Lung microvascular endothelial cell (primary cell): ENCODE measurements at regions not wholly inside any gene's neighbourhood (a gene's known extent, or its start where the extent isn't known, plus 50 kb on each side); places are given as distances from the start of the nearest gene placed in this dataset.
"Not testable (repeated sequence)": the region's sequence is repeated elsewhere in the genome, so short reads cannot be mapped to it uniquely, and the experiment has no call there.

Experiments
- DNase-seq, 2 donors: peaks; one replicate each; pipeline versions ENCODE4 v3.0.0 to v3.0.0-alpha.2; 2010; ENCODE audit warnings: low read depth in 2 of 2

DNA sequence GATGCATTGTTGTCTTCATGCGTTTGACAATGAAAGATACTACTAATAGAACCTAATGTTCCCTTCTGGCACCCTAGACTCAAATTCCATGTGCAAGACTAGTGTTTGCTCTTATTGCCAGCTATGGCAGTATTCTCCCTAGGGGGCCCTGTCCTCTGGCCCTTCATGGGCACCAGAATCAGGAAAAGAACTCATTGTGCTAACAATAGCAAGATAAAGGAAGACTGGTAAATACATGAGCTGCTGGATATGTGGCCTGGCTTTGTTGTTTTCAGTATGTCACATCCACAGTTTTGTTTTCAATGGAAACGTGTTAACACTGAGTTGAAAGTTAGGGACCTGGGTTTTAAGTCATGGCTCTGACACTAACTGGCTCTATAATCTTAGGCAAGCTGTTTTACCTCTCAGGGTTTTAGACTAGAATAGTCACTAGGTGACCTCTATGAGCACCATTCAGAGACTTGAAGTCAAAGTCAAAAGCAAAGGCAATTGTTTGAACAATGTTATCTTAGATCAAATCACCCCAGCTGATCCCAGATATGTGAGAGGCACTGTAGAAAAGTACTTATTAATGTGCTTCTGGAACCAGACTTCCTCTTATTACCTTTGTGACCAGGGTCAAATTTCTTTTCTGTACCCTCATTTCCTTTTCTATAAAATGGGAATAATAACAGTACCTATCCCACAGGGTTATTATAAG, 253.7 kb upstream of the DIAPH2 start:
- peak; percentile 30 to 57 for DNase-seq

GRCh38 chrX:96432647-96433046, 252.0 kb upstream of the DIAPH2 start:
- DNase-seq: peak in 1 of 2 donors; percentile 12

DNA sequence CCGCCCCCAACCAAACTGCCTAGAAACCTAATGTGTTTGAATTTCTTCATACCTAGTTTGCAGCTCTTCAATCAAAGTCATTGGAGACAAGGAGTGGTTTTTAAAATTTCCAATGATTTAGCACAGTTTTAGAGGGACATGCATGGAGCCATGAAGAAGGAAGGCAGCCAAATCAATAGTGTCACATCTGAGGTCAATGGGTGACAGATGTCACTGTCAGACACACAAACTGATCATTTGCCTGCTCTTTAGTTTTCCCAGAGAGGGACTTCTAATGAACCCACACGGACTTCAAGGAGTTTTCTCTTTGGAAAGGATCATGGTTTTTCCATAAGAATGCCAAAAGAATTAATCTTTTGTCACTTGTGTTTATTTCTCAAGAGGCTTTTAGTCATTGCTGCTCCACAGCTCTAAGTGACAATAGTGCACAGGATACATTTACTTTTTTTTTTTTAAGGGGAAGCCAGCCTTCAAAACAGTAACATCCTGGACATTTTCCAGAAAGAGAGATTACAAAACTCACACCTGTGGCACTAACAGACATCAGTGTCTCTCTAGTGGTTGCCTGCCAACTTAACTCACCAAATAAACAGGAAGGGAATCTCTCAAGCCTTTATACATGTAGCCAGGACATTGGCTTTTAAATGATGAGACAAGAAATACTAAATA, 251.1 kb upstream of the DIAPH2 start:
- peak; percentile 48 to 62 for DNase-seq

DNA sequence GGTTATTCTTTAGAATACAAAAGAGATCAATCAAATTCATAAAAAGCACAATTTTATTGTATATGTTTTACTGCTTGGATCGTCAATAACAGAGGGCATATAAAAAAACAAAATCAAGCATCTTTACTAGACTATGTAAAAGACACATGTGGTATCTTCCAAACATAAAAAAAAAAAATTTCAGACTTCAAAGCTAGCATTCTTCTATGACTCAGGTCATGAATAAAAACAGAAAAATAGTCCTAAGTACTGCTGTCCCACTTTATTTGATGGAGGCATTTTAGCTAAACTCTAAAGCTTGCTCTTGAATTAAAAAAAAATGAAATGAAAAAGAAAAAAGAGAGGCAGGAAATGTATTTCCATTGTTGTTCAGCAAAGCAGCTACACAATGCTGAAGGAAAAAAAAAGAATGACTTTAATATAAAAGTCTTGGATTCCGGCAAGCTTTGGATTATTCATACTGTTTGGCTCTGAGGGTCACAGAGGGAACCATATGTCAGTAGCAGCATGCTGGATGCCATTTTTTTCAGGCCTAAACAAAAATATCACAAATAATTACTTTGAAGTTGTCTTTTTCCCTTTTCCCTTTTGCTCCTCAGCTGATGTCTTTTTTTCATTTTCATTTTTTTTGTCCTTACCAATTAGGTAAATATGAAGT, 249.1 kb upstream of the DIAPH2 start:
- peak in 1 of 2 donors; percentile 69 for DNase-seq

GRCh38 chrX:96436105-96436504, 248.5 kb upstream of the DIAPH2 start:
- peak; percentile 53 to 82 for DNase-seq

DNA sequence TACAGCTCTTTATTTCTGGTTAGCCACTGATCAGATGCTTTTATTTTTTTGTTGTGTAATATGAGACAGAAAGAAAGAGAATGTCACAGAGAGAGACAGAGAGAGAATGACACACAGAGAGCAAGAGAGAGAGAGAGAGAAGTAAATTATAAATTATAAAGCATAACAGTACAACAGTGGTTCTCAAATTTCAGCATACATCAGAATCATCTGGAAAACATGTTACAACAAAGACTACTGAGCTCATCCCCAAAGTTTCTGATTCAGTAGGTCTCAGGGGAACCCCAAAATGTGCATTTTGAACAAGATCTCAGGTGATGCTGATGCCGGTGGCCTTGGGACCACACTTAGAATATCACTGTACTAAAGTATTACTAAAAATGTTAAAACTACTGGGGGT, 245.8 kb upstream of the DIAPH2 start:
- no peak for DNase-seq

- DNase-seq: peak in 1 of 2 donors; percentile 1
Observed at GRCh38 chrX:96440941-96441340, 243.7 kb upstream of the DIAPH2 start.

GRCh38 chrX:96445531-96446065, 239.0 kb upstream of the DIAPH2 start:
- DNase-seq: peak in 1 of 2 donors; percentile 60

DNA sequence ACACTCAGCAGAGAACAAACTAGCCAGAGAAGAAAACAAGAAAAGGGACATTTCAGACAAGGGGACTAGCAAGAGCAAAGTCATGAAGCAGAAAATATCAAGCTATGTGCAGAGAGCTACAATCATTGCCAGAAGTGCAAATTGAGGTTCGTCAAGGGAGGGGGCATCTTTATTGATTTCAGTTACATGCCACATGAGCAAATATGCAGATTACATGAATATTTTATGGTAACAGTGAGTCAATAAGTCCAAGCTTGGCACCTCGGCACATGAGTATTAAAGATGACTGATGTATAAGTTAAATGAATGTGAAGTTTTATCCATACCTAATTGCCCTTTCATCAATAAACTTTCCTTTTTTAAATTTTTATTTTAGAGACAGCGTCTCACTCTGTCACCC, 238.1 kb upstream of the DIAPH2 start:
- no peak for DNase-seq

DNA sequence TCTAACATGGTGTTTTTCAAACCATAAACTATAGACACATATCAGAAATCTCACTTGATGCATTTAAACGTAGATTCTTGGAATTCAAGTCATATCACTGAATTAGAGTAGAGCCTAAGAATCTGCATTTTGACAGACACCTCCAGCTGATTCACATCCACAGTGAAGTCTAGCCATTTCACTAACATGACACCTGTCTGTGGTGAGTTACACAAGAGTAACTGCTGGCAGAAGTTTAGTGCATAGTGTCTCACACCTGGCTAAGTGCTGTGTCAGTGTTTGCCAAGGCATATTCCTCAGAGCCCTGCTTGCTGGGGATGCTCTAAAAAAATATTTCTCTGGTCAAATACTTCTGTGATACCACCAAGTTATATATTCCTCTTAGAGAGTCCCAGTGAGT, 237.5 kb upstream of the DIAPH2 start:
- DNase-seq: no peak

DNA sequence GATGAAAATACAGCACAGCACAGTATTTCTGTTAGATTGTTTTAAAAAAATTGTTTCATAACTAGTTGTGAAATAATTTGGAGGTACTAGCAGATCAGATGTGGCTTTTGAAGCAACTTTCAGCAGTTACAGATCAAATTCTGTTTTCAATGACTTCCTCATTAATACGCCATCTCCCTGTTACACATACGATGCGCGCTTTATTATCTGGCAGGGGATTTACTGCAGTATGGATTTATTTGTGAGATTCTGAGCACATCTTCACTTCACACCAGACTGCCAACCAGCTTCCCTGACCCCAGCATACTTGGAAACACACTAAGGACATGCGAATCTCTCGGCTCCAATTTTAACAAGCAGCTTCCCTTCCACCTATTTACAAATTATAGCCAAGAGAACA, 235.5 kb upstream of the DIAPH2 start:
- DNase-seq: no peak

- DNase-seq: no peak
Observed at GRCh38 chrX:96449896-96450295, 234.7 kb upstream of the DIAPH2 start.

DNA sequence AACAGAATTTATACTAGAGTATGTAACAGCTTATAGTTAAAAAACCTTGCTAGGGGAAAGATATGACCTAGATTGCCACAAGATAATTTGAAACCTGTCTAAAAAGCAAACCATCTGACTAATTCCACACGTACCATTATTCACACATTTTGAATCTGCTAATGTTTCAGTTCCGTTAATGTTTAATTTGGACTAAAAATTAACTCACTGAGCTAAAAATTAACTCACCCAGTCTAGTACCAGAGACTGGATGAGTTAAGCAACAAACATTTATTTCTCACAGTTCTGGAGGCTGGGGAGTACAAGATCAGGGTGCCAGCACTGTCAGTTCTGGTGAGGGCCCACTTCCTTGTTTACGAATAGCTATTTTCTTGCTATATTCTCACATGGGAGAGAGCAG, 231.5 kb upstream of the DIAPH2 start:
- no peak for DNase-seq

- no peak for DNase-seq
Observed at GRCh38 chrX:96455078-96455477, 229.6 kb upstream of the DIAPH2 start.

DNA sequence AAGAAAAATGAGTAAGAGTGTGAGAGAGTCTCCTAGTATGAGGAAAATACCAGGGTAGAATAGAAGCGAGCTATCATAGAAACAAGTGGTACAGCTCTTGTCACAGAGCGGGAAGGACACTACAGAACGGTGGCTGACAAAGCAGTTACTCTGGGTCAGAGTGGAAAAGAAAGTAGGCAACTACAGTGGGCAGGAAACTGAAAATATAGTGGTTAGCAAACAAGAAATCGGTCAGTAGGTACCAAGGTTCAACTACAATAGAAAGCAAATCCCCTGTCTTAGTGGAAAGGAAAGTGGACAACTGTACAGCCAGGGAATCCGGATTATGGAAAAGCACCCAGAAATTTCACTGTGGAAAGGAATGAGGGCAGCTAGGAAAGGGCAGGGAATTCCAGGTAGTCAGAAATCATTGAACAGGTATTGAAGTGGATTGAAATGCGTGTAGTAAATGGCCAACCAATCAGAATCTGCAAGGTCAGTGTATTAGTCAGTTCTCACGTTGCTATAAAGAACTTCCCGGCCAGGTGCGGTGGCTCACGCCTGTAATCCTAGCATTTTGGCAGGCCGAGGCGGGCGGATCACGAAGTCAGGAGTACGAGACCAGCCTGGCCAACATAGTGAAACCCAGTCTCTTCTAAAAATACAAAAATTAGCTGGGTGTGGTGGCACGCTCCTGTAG, 219.6 kb upstream of the DIAPH2 start:
- no peak for DNase-seq

- peak; percentile 26 to 62 for DNase-seq
Observed at GRCh38 chrX:96474029-96474740, 210.5 kb upstream of the DIAPH2 start.

DNA sequence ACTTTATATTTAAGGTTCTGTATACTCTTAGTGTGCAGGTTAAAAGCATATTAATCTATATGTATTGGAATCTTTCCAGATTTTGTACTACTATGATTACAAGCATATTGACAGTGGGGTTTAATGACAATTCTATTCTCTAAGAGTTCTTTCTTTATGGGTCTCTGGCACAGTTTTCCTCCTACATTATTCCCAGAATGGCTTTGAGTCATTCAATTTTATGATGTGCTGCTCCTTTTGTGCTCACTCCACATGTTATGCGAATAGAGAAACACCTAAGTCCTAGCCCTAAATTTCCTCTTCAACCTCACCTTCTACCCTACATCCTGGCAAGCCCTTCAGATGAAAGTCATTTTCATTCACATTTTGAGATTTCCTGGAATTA, 209.9 kb upstream of the DIAPH2 start:
- no peak for DNase-seq

DNA sequence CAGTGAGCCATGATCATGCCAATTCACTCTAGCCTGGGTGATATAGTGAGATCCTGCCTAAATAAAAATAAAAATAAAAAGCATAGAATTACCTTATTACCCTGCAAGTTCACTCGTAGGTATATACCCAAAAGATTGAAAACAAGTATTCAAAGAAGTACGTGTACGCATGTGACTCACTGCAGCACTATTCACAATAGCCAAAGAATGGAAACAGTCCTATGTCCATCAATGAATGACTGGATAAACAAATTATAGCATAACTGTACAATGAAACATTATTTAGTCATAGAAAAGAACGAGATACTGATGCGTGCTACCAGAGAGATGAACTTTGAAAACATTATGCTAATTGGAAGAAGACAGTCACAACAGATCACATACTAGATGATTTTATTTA, 204.6 kb upstream of the DIAPH2 start:
- peak; percentile 5 to 36 for DNase-seq

DNA sequence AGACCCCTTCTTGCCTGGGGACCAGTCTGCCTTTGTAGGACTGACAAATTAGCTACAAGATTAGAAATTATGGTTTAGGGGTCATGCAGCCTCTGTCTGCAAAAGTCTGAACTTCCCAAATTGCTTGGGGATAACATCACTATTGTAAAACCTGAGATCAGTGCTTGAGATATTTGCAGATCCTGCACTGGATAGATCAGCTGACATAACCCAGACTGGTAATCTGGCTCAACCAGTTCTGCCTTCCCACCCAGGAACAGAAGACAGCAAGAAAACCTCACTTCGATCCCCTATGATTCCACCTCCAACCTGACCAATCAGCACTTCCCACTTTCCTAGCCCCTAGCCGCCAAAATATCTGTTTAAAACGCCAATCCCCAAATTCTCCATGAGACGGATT, 202.8 kb upstream of the DIAPH2 start:
- DNase-seq: no peak

- no peak for DNase-seq
Observed at GRCh38 chrX:96483647-96484160, 200.9 kb upstream of the DIAPH2 start.

GRCh38 chrX:96486687-96487086, 198.0 kb upstream of the DIAPH2 start:
- DNase-seq: not testable (repeated sequence)
